ENCODE measurements at regions not wholly inside any gene's neighbourhood (a gene's known extent, or its start where the extent isn't known, plus 50 kb on each side); places are given as distances from the start of the nearest gene placed in this dataset.

DNA sequence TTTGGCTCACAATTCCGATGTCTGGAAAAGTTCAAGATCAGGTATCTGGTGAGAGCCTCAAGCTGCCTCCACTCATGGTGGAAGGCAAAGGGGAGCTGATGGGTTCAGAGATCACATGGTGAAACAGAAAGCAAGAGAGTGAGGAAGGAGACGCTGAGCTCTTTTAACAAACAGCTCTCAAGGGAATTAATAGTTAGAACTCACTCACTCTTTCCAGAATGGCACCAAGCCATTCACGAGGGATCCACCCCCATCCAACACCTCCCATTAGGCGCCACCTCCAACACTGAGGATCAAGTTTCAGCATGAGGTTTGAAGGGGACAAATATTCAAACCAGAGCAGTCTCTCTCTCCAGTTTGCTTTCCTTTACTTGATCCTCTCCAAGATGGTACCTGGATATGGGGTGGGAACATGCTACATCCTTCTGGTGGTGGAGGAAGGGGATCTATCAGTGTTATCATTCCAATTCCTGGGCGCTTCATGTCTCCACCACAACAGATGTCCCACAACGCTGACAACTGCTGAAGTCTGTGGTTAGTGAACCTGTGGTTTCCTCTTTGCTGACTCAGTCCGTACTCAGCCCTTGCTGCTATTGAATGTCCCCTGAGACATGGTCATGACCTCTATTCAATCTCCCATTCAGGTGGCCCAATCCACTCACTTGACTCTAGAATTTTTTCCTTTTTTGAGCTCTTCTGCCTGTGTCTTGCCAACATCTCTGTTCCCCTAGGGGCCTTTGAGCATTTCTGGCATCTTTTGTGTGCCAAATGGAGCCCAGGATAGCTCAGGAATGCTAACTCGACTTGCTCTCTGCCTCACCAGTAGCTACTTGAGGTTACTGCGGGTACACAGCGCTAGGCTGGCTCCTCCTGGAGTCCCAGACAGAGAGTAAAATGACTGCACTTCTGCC lies 395.2 kb downstream of the MID1IP1 start:
- TF ChIP-seq, protein P1, sequence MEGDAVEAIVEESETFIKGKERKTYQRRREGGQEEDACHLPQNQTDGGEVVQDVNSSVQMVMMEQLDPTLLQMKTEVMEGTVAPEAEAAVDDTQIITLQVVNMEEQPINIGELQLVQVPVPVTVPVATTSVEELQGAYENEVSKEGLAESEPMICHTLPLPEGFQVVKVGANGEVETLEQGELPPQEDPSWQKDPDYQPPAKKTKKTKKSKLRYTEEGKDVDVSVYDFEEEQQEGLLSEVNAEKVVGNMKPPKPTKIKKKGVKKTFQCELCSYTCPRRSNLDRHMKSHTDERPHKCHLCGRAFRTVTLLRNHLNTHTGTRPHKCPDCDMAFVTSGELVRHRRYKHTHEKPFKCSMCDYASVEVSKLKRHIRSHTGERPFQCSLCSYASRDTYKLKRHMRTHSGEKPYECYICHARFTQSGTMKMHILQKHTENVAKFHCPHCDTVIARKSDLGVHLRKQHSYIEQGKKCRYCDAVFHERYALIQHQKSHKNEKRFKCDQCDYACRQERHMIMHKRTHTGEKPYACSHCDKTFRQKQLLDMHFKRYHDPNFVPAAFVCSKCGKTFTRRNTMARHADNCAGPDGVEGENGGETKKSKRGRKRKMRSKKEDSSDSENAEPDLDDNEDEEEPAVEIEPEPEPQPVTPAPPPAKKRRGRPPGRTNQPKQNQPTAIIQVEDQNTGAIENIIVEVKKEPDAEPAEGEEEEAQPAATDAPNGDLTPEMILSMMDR (IDR thresholded peaks at IDR 0.05), result no peak
- Histone ChIP-seq H3K27ac (peak overlapping the region in 1 of 2 donors; percentile 34), H3K9me3 (no peaks in the 10 kb centered on the region), H3K36me3 (no peaks in the 10 kb centered on the region), H3K4me1 (no peaks in the 10 kb centered on the region), H3K27me3 (no peaks in the 10 kb centered on the region), H3K4me3 (no peak overlapping the region)
- DNase-seq (ENCODE audit: low spot score), result no peak

DNA sequence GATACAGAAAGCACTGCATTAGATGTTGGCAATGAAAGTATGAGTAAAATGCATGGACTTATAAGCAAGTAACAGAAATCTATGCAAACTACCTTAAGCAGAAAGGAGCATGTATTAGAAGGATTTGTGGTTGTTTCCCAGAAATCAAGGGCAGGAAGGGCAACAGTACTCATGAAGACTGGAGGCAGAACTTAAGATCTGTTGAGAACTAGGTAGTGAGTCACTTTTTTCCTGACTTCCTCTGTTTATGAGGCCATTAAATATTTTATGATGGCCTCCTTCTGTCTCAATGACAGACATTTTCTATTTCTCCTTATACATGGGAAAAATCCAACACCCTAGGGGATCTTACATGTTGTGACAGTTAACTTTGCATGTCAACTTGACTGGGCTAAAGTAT lies 398.2 kb downstream of the MID1IP1 start:
- no peaks in the 10 kb centered on the region for H3K27me3 ChIP-seq
- DNase-seq (ENCODE audit: low spot score), result no peak
- H3K9me3 ChIP-seq, result no peaks in the 10 kb centered on the region
- no peak overlapping the region for H3K27ac ChIP-seq
- no peaks in the 10 kb centered on the region for H3K4me1 ChIP-seq
- no peak overlapping the region for H3K4me3 ChIP-seq
- no peaks in the 10 kb centered on the region for H3K36me3 ChIP-seq
- TF ChIP-seq, protein P1 (IDR thresholded peaks at IDR 0.05), result no peak

DNA sequence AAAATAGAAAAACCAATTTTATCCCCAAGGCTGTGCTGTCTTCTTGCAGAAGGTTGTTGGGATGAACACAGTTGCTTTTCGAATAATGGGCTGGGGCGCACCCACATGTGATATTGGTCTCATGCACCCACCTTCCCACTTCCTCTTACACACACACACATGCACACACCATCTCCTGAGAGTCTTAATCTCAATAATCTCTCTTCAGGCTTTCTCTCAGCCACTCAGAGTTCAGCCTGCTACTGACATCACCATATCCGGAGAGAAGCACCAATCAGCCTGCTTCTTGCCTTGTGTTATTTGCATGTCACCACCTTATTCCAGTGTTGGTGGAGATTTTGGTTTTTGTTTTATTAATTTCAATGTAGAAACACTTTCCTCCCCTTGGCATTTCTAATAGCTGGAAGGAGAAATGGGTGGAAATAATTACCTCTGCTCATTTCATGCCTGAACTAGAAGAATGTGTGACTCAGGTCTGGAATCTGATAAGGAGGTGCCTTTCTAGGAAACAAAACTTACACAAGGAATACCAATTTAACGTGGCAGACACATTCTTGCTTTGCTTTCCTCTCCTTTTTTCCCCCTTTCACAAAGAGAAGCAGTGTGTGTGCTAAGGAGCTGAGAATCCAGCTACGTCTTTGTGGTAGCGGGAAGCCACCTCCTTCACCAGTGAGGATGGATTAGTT lies 400.2 kb downstream of the MID1IP1 start:
- Histone ChIP-seq H3K9me3 (no peaks in the 10 kb centered on the region), H3K36me3 (no peaks in the 10 kb centered on the region), H3K4me1 (no peaks in the 10 kb centered on the region), H3K27ac (no peak overlapping the region), H3K4me3 (no peak overlapping the region), H3K27me3 (no peaks in the 10 kb centered on the region)
- TF ChIP-seq, protein P1 (IDR thresholded peaks at IDR 0.05), result no peak
- DNase-seq (ENCODE audit: low spot score), result no peak

DNA sequence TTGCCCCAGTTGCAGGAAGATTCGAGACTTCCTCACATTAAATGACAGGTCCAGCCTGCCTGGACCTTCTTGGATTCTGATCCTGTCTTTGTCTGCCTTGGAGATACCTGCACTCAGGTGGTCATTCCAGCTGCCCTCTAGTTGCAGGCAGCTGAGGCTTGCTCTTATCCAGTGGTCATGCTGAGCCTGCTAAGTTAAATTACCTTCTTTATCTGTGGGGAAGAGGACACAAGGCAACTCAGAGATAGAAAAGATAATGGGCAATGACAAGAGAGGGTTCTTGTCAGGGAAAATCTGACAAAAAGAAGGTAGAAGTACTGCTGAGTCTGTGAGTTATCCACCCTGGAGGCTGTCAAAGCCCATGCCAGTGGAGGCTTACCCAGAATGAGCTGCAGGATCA lies 401.4 kb downstream of the MID1IP1 start:
- Histone ChIP-seq H3K27ac (no peak overlapping the region), H3K36me3 (no peaks in the 10 kb centered on the region), H3K9me3 (no peaks in the 10 kb centered on the region), H3K4me1 (no peaks in the 10 kb centered on the region), H3K27me3 (no peaks in the 10 kb centered on the region), H3K4me3 (no peak overlapping the region)
- no peak for DNase-seq (ENCODE audit: low spot score)
- TF ChIP-seq, protein P1 (IDR thresholded peaks at IDR 0.05), result no peak

DNA sequence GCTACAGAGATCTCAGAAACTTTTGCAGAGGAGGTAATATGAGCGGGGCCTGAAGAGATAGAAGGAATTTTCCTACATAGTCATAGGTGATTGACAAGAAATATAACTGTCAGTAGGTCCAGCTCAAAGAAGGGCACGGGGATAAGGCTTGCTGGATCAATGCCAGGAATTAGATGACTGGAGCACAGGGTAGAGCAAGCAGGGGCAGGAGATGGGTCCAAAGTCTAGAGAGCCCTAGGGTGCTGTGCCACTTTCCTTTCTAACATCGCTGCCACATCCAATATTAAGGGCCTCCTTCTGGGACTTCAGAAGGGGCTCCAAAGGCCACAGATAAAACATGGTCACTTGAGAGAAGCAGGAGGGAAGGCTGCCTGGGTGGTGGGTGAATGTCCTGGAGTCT lies 402.2 kb downstream of the MID1IP1 start:
- Histone ChIP-seq H3K36me3 (no peaks in the 10 kb centered on the region), H3K9me3 (no peaks in the 10 kb centered on the region), H3K27ac (no peak overlapping the region), H3K27me3 (no peaks in the 10 kb centered on the region), H3K4me1 (no peaks in the 10 kb centered on the region), H3K4me3 (no peak overlapping the region)
- TF ChIP-seq, protein P1 (IDR thresholded peaks at IDR 0.05), result no peak
- no peak for DNase-seq (ENCODE audit: low spot score)

All from right atrium auricular region (tissue), 2 donors.